SK-N-SH treated with all-trans-retinoic acid at 6 μM for 48 hours (cell line): ENCODE measurements at regions not wholly inside any gene's neighbourhood (a gene's known extent, or its start where the extent isn't known, plus 50 kb on each side); places are given as distances from the start of the nearest gene placed in this dataset.

Experiments
- ESRRG ChIP-seq: fragments of 250-450 bp; sonication (Bioruptor Pico); IDR thresholded peaks from 2 replicates; pipeline ENCODE4 v1.6.1; 2021; ENCODE audit warnings: mild to moderate bottlenecking
- GLIS3 ChIP-seq: fragments of 250-450 bp; sonication (Bioruptor Pico); IDR thresholded peaks from 2 replicates; pipeline ENCODE4 v1.5.0; 2020; ENCODE audit warnings: mild to moderate bottlenecking, moderate library complexity
- PPARA ChIP-seq: fragments of 250-450 bp; sonication (Bioruptor Pico); IDR thresholded peaks from 2 replicates; pipeline ENCODE4 v1.5.0; 2020; ENCODE audit warnings: mild to moderate bottlenecking, borderline replicate concordance
- RARB ChIP-seq: fragments of 250-450 bp; sonication (Bioruptor Pico); IDR thresholded peaks from 2 replicates; pipeline ENCODE4 v1.8.0; 2021; ENCODE audit warnings: mild to moderate bottlenecking, moderate library complexity
- ZC3H10 ChIP-seq: fragments of 250-450 bp; sonication (Bioruptor Pico); IDR thresholded peaks from 2 replicates; pipeline ENCODE4 v1.5.1; 2021; ENCODE audit warnings: mild to moderate bottlenecking, moderate library complexity
- ZFP3 ChIP-seq: fragments of 250-450 bp; sonication (Bioruptor Pico); IDR thresholded peaks from 2 replicates; pipeline ENCODE4 v1.5.0; 2020; ENCODE audit warnings: mild to moderate bottlenecking, moderate library complexity
- ZFP30 ChIP-seq: fragments of 450-650 bp; formaldehyde crosslinking; IDR thresholded peaks from 2 replicates; pipeline ENCODE4 v1.5.0; 2022; ENCODE audit warnings: mild to moderate bottlenecking, moderate library complexity
- ZNF565 ChIP-seq: fragments of 450-650 bp; formaldehyde crosslinking; conservative IDR thresholded peaks from 2 replicates; pipeline ENCODE4 v1.5.0; 2020; ENCODE audit warnings: low read depth, mild to moderate bottlenecking, moderate library complexity
- TF ChIP-seq, protein P1 (sequence below): fragments of 250-450 bp; sonication (Bioruptor Pico); IDR thresholded peaks from 2 replicates; pipeline ENCODE4 v1.5.1; 2020; ENCODE audit warnings: low read depth, mild to moderate bottlenecking, moderate library complexity
- TF ChIP-seq, protein P2 (sequence below): fragments of 250-450 bp; sonication (Bioruptor Pico); IDR thresholded peaks from 2 replicates; pipeline ENCODE4 v1.5.0; 2020; ENCODE audit warnings: mild to moderate bottlenecking, moderate library complexity
- TF ChIP-seq, protein P3 (sequence below): fragments of 250-450 bp; sonication (Bioruptor Pico); IDR thresholded peaks from 2 replicates; pipeline ENCODE4 v1.8.0; 2020; ENCODE audit warnings: mild to moderate bottlenecking, moderate library complexity, borderline replicate concordance
- TF ChIP-seq, protein P4 (sequence below): fragments of 250-450 bp; sonication (Bioruptor Pico); IDR thresholded peaks from 2 replicates; pipeline ENCODE4 v1.5.1; 2021; ENCODE audit warnings: mild to moderate bottlenecking, moderate library complexity
- TF ChIP-seq, protein P5 (sequence below): fragments of 250-450 bp; sonication (Bioruptor Pico); IDR thresholded peaks from 2 replicates; pipeline ENCODE4 v1.8.0; 2021; ENCODE audit warnings: low read depth, mild to moderate bottlenecking, moderate library complexity, borderline replicate concordance

DNA sequence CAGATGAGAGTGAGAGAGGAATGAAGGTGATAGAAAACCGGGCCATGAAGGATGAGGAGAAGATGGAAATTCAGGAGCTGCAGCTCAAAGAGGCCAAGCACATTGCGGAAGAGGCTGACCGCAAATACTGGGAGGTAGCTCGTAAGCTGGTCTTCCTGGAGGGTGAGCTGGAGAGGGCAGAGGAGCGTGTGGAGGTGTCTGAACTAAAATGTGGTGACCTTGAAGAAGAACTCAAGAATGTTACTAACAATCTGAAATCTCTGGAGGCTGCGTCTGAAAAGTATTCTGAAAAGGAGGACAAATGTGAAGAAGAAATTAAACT lies 88.9 kb downstream of the EOMES start:
- TF ChIP-seq RARB (CRISPR knock-in tag) (no peak), ZFP30 (no peak), PPARA (CRISPR knock-in tag) (no peak), ZC3H10 (CRISPR knock-in tag) (no peak), ZFP3 (no peak), GLIS3 (CRISPR knock-in tag) (no peak), ZNF565 (no peak), ESRRG (CRISPR knock-in tag) (no peak)
- TF ChIP-seq, protein P1, sequence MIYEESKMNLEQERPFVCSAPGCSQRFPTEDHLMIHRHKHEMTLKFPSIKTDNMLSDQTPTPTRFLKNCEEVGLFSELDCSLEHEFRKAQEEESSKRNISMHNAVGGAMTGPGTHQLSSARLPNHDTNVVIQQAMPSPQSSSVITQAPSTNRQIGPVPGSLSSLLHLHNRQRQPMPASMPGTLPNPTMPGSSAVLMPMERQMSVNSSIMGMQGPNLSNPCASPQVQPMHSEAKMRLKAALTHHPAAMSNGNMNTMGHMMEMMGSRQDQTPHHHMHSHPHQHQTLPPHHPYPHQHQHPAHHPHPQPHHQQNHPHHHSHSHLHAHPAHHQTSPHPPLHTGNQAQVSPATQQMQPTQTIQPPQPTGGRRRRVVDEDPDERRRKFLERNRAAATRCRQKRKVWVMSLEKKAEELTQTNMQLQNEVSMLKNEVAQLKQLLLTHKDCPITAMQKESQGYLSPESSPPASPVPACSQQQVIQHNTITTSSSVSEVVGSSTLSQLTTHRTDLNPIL: no peak
- TF ChIP-seq, protein P2, sequence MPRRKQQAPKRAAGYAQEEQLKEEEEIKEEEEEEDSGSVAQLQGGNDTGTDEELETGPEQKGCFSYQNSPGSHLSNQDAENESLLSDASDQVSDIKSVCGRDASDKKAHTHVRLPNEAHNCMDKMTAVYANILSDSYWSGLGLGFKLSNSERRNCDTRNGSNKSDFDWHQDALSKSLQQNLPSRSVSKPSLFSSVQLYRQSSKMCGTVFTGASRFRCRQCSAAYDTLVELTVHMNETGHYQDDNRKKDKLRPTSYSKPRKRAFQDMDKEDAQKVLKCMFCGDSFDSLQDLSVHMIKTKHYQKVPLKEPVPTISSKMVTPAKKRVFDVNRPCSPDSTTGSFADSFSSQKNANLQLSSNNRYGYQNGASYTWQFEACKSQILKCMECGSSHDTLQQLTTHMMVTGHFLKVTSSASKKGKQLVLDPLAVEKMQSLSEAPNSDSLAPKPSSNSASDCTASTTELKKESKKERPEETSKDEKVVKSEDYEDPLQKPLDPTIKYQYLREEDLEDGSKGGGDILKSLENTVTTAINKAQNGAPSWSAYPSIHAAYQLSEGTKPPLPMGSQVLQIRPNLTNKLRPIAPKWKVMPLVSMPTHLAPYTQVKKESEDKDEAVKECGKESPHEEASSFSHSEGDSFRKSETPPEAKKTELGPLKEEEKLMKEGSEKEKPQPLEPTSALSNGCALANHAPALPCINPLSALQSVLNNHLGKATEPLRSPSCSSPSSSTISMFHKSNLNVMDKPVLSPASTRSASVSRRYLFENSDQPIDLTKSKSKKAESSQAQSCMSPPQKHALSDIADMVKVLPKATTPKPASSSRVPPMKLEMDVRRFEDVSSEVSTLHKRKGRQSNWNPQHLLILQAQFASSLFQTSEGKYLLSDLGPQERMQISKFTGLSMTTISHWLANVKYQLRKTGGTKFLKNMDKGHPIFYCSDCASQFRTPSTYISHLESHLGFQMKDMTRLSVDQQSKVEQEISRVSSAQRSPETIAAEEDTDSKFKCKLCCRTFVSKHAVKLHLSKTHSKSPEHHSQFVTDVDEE (CRISPR knock-in tag): no peak
- TF ChIP-seq, protein P3, sequence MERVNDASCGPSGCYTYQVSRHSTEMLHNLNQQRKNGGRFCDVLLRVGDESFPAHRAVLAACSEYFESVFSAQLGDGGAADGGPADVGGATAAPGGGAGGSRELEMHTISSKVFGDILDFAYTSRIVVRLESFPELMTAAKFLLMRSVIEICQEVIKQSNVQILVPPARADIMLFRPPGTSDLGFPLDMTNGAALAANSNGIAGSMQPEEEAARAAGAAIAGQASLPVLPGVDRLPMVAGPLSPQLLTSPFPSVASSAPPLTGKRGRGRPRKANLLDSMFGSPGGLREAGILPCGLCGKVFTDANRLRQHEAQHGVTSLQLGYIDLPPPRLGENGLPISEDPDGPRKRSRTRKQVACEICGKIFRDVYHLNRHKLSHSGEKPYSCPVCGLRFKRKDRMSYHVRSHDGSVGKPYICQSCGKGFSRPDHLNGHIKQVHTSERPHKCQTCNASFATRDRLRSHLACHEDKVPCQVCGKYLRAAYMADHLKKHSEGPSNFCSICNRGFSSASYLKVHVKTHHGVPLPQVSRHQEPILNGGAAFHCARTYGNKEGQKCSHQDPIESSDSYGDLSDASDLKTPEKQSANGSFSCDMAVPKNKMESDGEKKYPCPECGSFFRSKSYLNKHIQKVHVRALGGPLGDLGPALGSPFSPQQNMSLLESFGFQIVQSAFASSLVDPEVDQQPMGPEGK (CRISPR knock-in tag): no peak
- TF ChIP-seq, protein P4, sequence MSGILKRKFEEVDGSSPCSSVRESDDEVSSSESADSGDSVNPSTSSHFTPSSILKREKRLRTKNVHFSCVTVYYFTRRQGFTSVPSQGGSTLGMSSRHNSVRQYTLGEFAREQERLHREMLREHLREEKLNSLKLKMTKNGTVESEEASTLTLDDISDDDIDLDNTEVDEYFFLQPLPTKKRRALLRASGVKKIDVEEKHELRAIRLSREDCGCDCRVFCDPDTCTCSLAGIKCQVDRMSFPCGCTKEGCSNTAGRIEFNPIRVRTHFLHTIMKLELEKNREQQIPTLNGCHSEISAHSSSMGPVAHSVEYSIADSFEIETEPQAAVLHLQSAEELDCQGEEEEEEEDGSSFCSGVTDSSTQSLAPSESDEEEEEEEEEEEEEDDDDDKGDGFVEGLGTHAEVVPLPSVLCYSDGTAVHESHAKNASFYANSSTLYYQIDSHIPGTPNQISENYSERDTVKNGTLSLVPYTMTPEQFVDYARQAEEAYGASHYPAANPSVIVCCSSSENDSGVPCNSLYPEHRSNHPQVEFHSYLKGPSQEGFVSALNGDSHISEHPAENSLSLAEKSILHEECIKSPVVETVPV (CRISPR knock-in tag): no peak
- TF ChIP-seq, protein P5, sequence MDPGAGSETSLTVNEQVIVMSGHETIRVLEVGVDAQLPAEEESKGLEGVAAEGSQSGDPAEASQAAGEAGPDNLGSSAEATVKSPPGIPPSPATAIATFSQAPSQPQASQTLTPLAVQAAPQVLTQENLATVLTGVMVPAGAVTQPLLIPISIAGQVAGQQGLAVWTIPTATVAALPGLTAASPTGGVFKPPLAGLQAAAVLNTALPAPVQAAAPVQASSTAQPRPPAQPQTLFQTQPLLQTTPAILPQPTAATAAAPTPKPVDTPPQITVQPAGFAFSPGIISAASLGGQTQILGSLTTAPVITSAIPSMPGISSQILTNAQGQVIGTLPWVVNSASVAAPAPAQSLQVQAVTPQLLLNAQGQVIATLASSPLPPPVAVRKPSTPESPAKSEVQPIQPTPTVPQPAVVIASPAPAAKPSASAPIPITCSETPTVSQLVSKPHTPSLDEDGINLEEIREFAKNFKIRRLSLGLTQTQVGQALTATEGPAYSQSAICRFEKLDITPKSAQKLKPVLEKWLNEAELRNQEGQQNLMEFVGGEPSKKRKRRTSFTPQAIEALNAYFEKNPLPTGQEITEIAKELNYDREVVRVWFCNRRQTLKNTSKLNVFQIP (CRISPR knock-in tag): no peak
